ENCODE measurements at regions not wholly inside any gene's neighbourhood (a gene's known extent, or its start where the extent isn't known, plus 50 kb on each side); places are given as distances from the start of the nearest gene placed in this dataset.
"Not testable (repeated sequence)": the region's sequence is repeated elsewhere in the genome, so short reads cannot be mapped to it uniquely, and the experiment has no call there.

GRCh38 chr6:113067612-113068275 lies 720.6 kb downstream of the RFPL4B start:
- TF ChIP-seq POLR2A (IDR thresholded peaks at IDR 0.05; ENCODE audit: low read length) (no peak), GATA1 (IDR thresholded peaks at IDR 0.05; ENCODE audit: low read depth, low read length) (no peak)
- no peak for DNase-seq

GRCh38 chr6:113068570-113068969 lies 721.4 kb downstream of the RFPL4B start:
- no peak for DNase-seq
- TF ChIP-seq POLR2A (IDR thresholded peaks at IDR 0.05; ENCODE audit: low read length) (no peak), GATA1 (IDR thresholded peaks at IDR 0.05; ENCODE audit: low read depth, low read length) (no peak)

- not testable (repeated sequence) for DNase-seq
These were observed 723.6 kb downstream of the RFPL4B start for GRCh38 chr6:113070681-113071080.

GRCh38 chr6:113073611-113074191 lies 726.6 kb downstream of the RFPL4B start:
- no peak for DNase-seq
- no peak for TF ChIP-seq POLR2A (IDR thresholded peaks at IDR 0.05; ENCODE audit: low read length)
- no peak for TF ChIP-seq GATA1 (IDR thresholded peaks at IDR 0.05; ENCODE audit: low read depth, low read length)

GRCh38 chr6:113076116-113076515 lies 729.0 kb downstream of the RFPL4B start:
- DNase-seq: no peak

GRCh38 chr6:113076816-113077215 lies 729.7 kb downstream of the RFPL4B start:
- no peak for DNase-seq
- no peak for TF ChIP-seq POLR2A (IDR thresholded peaks at IDR 0.05; ENCODE audit: low read length)
- no peak for TF ChIP-seq GATA1 (IDR thresholded peaks at IDR 0.05; ENCODE audit: low read depth, low read length)

More at GRCh38 chr6:113076116-113076515, 729.0 kb downstream of the RFPL4B start:
- TF ChIP-seq POLR2A (IDR thresholded peaks at IDR 0.05; ENCODE audit: low read length): no peak
- no peak for TF ChIP-seq GATA1 (IDR thresholded peaks at IDR 0.05; ENCODE audit: low read depth, low read length)

GRCh38 chr6:113077794-113078193 lies 730.7 kb downstream of the RFPL4B start:
- no peak for DNase-seq

GRCh38 chr6:113078791-113079190 lies 731.7 kb downstream of the RFPL4B start:
- TF ChIP-seq POLR2A (IDR thresholded peaks at IDR 0.05; ENCODE audit: low read length): no peak
- no peak for TF ChIP-seq GATA1 (IDR thresholded peaks at IDR 0.05; ENCODE audit: low read depth, low read length)
- DNase-seq: no peak

More at GRCh38 chr6:113077794-113078193, 730.7 kb downstream of the RFPL4B start:
- no peak for TF ChIP-seq POLR2A (IDR thresholded peaks at IDR 0.05; ENCODE audit: low read length)
- TF ChIP-seq GATA1 (IDR thresholded peaks at IDR 0.05; ENCODE audit: low read depth, low read length): no peak

- TF ChIP-seq GATA1 (IDR thresholded peaks at IDR 0.05; ENCODE audit: low read depth, low read length): no peak
- DNase-seq: no peak
These were observed 735.6 kb downstream of the RFPL4B start for GRCh38 chr6:113082745-113083144.

- no peak for DNase-seq
- TF ChIP-seq GATA1 (IDR thresholded peaks at IDR 0.05; ENCODE audit: low read depth, low read length) (no peak), POLR2A (IDR thresholded peaks at IDR 0.05; ENCODE audit: low read length) (no peak)
These were observed 736.8 kb downstream of the RFPL4B start for GRCh38 chr6:113083947-113084346.

GRCh38 chr6:113089056-113089455 lies 741.9 kb downstream of the RFPL4B start:
- TF ChIP-seq GATA1 (IDR thresholded peaks at IDR 0.05; ENCODE audit: low read depth, low read length) (no peak), POLR2A (IDR thresholded peaks at IDR 0.05; ENCODE audit: low read length) (no peak)
- DNase-seq: no peak

GRCh38 chr6:113092795-113093194 lies 745.7 kb downstream of the RFPL4B start:
- DNase-seq: peak in 1 of 2 experiments; percentile 35
- no peak for TF ChIP-seq POLR2A (IDR thresholded peaks at IDR 0.05; ENCODE audit: low read length)
- TF ChIP-seq GATA1 (IDR thresholded peaks at IDR 0.05; ENCODE audit: low read depth, low read length): no peak

GRCh38 chr6:113094779-113095178 lies 747.6 kb downstream of the RFPL4B start:
- TF ChIP-seq POLR2A (IDR thresholded peaks at IDR 0.05; ENCODE audit: low read length) (no peak), GATA1 (IDR thresholded peaks at IDR 0.05; ENCODE audit: low read depth, low read length) (no peak)

GRCh38 chr6:113095841-113096240 lies 748.7 kb downstream of the RFPL4B start:
- no peak for DNase-seq
- TF ChIP-seq GATA1 (IDR thresholded peaks at IDR 0.05; ENCODE audit: low read depth, low read length) (no peak), POLR2A (IDR thresholded peaks at IDR 0.05; ENCODE audit: low read length) (no peak)

More at GRCh38 chr6:113094779-113095178, 747.6 kb downstream of the RFPL4B start:
- no peak for DNase-seq

GRCh38 chr6:113102761-113103160 lies 754.4 kb upstream of the MARCKS start:
- no peak for DNase-seq
- TF ChIP-seq POLR2A (IDR thresholded peaks at IDR 0.05; ENCODE audit: low read length) (no peak), GATA1 (IDR thresholded peaks at IDR 0.05; ENCODE audit: low read depth, low read length) (no peak)
